ENCODE measurements at regions not wholly inside any gene's neighbourhood (a gene's known extent, or its start where the extent isn't known, plus 50 kb on each side); places are given as distances from the start of the nearest gene placed in this dataset.

GRCh38 chr2:88815282-88815681 lies 123.8 kb downstream of the RPIA start:
- ATAC-seq = no peak
- H3K9me3 ChIP-seq = no peaks in the 10 kb centered on the region
- TF ChIP-seq CTCF (IDR thresholded peaks at IDR 0.05) = no peak

DNA sequence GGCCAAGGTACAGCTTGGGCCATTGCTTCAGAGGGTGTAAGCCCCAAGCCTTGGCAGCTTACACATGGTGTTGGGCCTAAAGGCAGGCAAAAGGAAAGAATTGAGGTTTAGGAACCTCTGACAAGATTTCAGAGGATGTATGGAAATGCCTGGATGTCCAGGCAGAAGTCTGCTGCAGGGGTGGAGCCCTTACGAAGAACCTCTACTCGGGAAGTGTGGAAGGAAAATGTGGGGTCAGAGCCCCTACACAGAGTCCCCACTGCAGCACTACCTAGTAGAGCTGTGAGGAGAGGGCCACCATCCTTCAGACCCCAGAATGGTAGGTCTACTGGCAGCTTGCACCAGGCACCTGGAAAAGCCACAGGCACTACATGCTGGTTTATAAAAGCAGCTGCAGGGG lies 124.2 kb downstream of the RPIA start:
- Histone ChIP-seq H3K27me3 (ENCODE audit: insufficient read depth in 3 of 3, low read length in 2 of 3) (peaks cover 0 to 2% (median 0%) of the 10 kb centered on the region in 3 donors), H3K27ac (no peak overlapping the region), H3K4me3 (no peak overlapping the region), H3K36me3 (ENCODE audit: insufficient read depth in 1 of 2, low read depth in 1 of 2) (no peaks in the 10 kb centered on the region), H3K9me3 (no peaks in the 10 kb centered on the region), H3K4me1 (no peaks in the 10 kb centered on the region)
- intact Hi-C loops (cut with DNase I) = loop anchor here in 1 of 2 donors (10.0 kb wide), 1 partner anchor 71 kb away; no protein-coding TSS in a partner anchor
- DNase-seq (no peak), ATAC-seq (no peak)
- TF ChIP-seq CTCF (IDR thresholded peaks at IDR 0.05) = no peak
- 90 to 94% (median 93%) methylated on average over 2 of the region's 2 CpGs for WGBS, 3 donors

More at GRCh38 chr2:88815282-88815681, 123.8 kb downstream of the RPIA start:
- intact Hi-C loops (cut with DNase I) = loop anchor here in 1 of 2 donors (10.0 kb wide), 1 partner anchor 70 kb away; no protein-coding TSS in a partner anchor
- DNase-seq = no peak
- no peaks in the 10 kb centered on the region for H3K36me3 ChIP-seq (ENCODE audit: insufficient read depth in 1 of 2, low read depth in 1 of 2)
- H3K27me3 ChIP-seq (ENCODE audit: insufficient read depth in 3 of 3, low read length in 2 of 3) = peaks cover 0 to 2% (median 0%) of the 10 kb centered on the region in 3 donors
- H3K4me1 ChIP-seq = no peaks in the 10 kb centered on the region
- H3K4me3 ChIP-seq = no peak overlapping the region
- H3K27ac ChIP-seq = no peak overlapping the region

GRCh38 chr2:88818381-88818780 lies 126.9 kb downstream of the RPIA start:
- H3K27ac ChIP-seq = no peak overlapping the region
- no peaks in the 10 kb centered on the region for H3K27me3 ChIP-seq (ENCODE audit: insufficient read depth in 3 of 3, low read length in 2 of 3)
- H3K9me3 ChIP-seq = no peaks in the 10 kb centered on the region
- no peak for DNase-seq
- no peaks in the 10 kb centered on the region for H3K36me3 ChIP-seq (ENCODE audit: insufficient read depth in 1 of 2, low read depth in 1 of 2)
- no peaks in the 10 kb centered on the region for H3K4me1 ChIP-seq
- 64 to 88% (median 87%) methylated on average over 1 of the region's 1 CpG for WGBS, 3 donors
- TF ChIP-seq CTCF (IDR thresholded peaks at IDR 0.05) = no peak
- no peak for ATAC-seq
- H3K4me3 ChIP-seq = no peak overlapping the region
- intact Hi-C loops (cut with DNase I) = loop anchor here in 1 of 2 donors (10.0 kb wide), 1 partner anchor 74 kb away; no protein-coding TSS in a partner anchor

DNA sequence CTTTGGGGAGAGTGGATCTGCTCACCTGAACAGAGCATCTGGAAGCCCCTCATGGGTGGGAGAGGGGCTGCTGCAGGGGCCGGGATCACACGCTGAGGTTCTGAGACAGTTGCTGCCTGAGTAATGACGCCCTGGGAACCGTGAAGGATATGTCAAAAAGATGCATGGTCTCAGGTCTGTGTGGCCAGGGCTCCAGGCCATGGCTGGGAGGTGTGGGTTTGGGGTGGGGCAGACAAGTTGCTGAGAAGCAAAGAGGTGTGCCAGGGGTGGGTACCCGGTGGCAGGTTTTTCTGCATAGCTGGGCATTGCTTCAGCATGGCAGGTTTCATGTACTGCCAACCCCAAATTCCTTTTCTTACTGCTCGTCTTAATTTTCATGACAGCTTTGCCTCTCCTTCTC lies 133.5 kb downstream of the RPIA start:
- TF ChIP-seq CTCF (IDR thresholded peaks at IDR 0.05) = no peak
- 56 to 68% (median 61%) methylated on average over 6 of the region's 6 CpGs for WGBS, 3 donors
- Histone ChIP-seq H3K9me3 (no peaks in the 10 kb centered on the region), H3K27me3 (ENCODE audit: insufficient read depth in 3 of 3, low read length in 2 of 3) (peaks cover 0 to 9% (median 0%) of the 10 kb centered on the region in 3 donors), H3K4me1 (no peaks in the 10 kb centered on the region), H3K4me3 (no peak overlapping the region), H3K36me3 (ENCODE audit: insufficient read depth in 1 of 2, low read depth in 1 of 2) (no peaks in the 10 kb centered on the region), H3K27ac (no peak overlapping the region)
- no peak for DNase-seq
- intact Hi-C loops (cut with DNase I) = no loop called here
- no peak for ATAC-seq

DNA sequence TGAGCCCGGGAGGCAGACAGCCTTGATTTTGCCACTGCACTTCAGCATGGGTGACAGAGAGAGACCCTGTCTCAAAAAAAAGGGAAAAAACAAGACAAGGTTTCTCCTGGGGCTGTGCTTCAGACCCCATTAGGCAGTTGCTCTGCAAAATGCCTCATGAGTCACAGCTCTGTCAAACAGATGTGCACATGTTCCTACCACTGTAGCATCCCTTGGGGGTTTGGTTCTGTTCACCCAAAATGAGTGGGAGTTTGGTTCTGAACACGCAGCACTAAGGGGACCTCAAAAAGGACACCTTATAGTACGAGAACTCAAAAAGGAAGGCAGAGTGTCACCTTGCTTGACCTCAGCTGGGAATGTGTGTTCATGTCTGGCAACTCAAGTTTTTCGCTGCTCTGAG lies 134.9 kb downstream of the RPIA start:
- Histone ChIP-seq H3K27ac (no peak overlapping the region), H3K4me1 (no peaks in the 10 kb centered on the region), H3K4me3 (no peak overlapping the region), H3K9me3 (no peaks in the 10 kb centered on the region), H3K36me3 (ENCODE audit: insufficient read depth in 1 of 2, low read depth in 1 of 2) (no peaks in the 10 kb centered on the region), H3K27me3 (ENCODE audit: insufficient read depth in 3 of 3, low read length in 2 of 3) (peaks cover 0 to 13% (median 0%) of the 10 kb centered on the region in 3 donors)
- WGBS, 3 donors = 53 to 58% (median 57%) methylated on average over 4 of the region's 4 CpGs
- ATAC-seq (no peak), DNase-seq (no peak)
- TF ChIP-seq CTCF (IDR thresholded peaks at IDR 0.05) = no peak
- intact Hi-C loops (cut with DNase I) = no loop called here
